ENCODE measurements at regions not wholly inside any gene's neighbourhood (a gene's known extent, or its start where the extent isn't known, plus 50 kb on each side); places are given as distances from the start of the nearest gene placed in this dataset.

GRCh38 chr9:115170358-115171073, 52.6 kb upstream of the TNC start:
- TF ChIP-seq CTCF (IDR thresholded peaks at IDR 0.05) (no peak), ZFX (IDR thresholded peaks at IDR 0.05; ENCODE audit: borderline replicate concordance) (no peak)

Data from 22Rv1 (cell line).